Right lobe of liver (tissue), 4 donors: ENCODE measurements at regions not wholly inside any gene's neighbourhood (a gene's known extent, or its start where the extent isn't known, plus 50 kb on each side); places are given as distances from the start of the nearest gene placed in this dataset.

Experiments
- CTCF ChIP-seq, 4 donors: fragments of 200-600 bp in 3 of 4; fragments of 450-650 bp in 1 of 4; IDR thresholded peaks; one replicate each; pipeline versions ENCODE4 v1.5.1 to v1.8.0; 2016 to 2022; ENCODE audit warnings: antibody characterized with exemption in 4 of 4, mild to moderate bottlenecking in 2 of 4
- POLR2A ChIP-seq: fragments of 450-650 bp; IDR thresholded peaks from one replicate; pipeline ENCODE4 v1.6.1; 2017; ENCODE audit warnings: antibody characterized with exemption, mild to moderate bottlenecking
- donor health status: DM: no; HTN: no; CAD: no.
- donor health status: DM: no; HTN: no; CAD: no.
- donor health status: DM: no; HTN: yes; CAD: no.

GRCh38 chr6:48289841-48290240 is 178.8 kb upstream of the PTCHD4 start:
- TF ChIP-seq POLR2A, result no peak
- no peak for TF ChIP-seq CTCF (IDR thresholded peaks at IDR 0.05)
